SK-N-SH (cell line): ENCODE measurements at regions not wholly inside any gene's neighbourhood (a gene's known extent, or its start where the extent isn't known, plus 50 kb on each side); places are given as distances from the start of the nearest gene placed in this dataset.

Experiments used
- CTCF ChIA-PET: fragments of 300-600, 350-600 bp; formaldehyde crosslinking; extraction: SDS; loops from one replicate; lab custom pipeline; 2021; lab: Yijun Ruan, JAX
- POLR2A ChIA-PET: fragments of 350-600 bp; sonication (Branson Sonifier 250); formaldehyde crosslinking; extraction: SDS; loops from one replicate; lab custom pipeline; 2020; ENCODE audit warnings: antibody characterized with exemption, inconsistent platforms; lab: Yijun Ruan, JAX
- DNase-seq: peaks from one replicate; pipeline ENCODE4 v3.0.0; 2012
- H2AFZ ChIP-seq: fragments of 200-600 bp; sonication (generic); 2 replicates; pipeline ENCODE4 v1.8.1; 2016; ENCODE audit warnings: antibody characterized with exemption, mild to moderate bottlenecking, low read depth
- H3F3A ChIP-seq: fragments of 200-600 bp; sonication (generic); replicated peaks from 2 replicates; pipeline ENCODE3; 2016; ENCODE audit warnings: antibody characterized with exemption, mild to moderate bottlenecking; ENCODE audit not compliant: insufficient read depth
- H3K27ac ChIP-seq, 2 experiments: fragments of 200-500 bp in 1 of 2; fragments of 200-600 bp in 1 of 2; sonication (Bioruptor generic) in 1 of 2; sonication (generic), shearing (Covaris generic) in 1 of 2; 2 replicates each; pipeline versions ENCODE4 v1.5.1 to v1.6.1; 2014 to 2016; ENCODE audit warnings: low read depth in 2 of 2, inconsistent platforms in 1 of 2, low read length in 1 of 2, mild to moderate bottlenecking in 1 of 2, mixed read lengths in 1 of 2
- H3K27me3 ChIP-seq: fragments of 200-600 bp; sonication (generic), shearing (Covaris generic); 2 replicates; pipeline ENCODE4 v1.6.1; 2016; ENCODE audit warnings: mixed run types; ENCODE audit not compliant: insufficient read depth
- H3K36me3 ChIP-seq, 2 experiments: fragments of 200-500 bp in 1 of 2; fragments of 200-600 bp in 1 of 2; sonication (Bioruptor generic) in 1 of 2; sonication (generic) in 1 of 2; replicated peaks in 1 of 2; 2 replicates each; pipeline versions ENCODE3 to v1.5.1; 2014 to 2016; ENCODE audit warnings: low read length in 1 of 2, mild to moderate bottlenecking in 1 of 2; ENCODE audit not compliant: insufficient read depth in 2 of 2, control insufficient read depth in 1 of 2
- H3K4me1 ChIP-seq, 2 experiments: fragments of 200-500 bp in 1 of 2; fragments of 200-600 bp in 1 of 2; sonication (Bioruptor generic) in 1 of 2; sonication (generic), shearing (Covaris generic) in 1 of 2; 2 replicates each; pipeline versions ENCODE4 v1.5.1 to v1.6.1; 2014 to 2016; ENCODE audit warnings: low read depth in 1 of 2, low read length in 1 of 2, mixed run types in 1 of 2; ENCODE audit not compliant: insufficient read depth in 2 of 2, control insufficient read depth in 1 of 2
- H3K4me2 ChIP-seq: fragments of 200-600 bp; sonication (generic), shearing (Covaris generic); 2 replicates; pipeline ENCODE4 v1.6.1; 2017; ENCODE audit warnings: mixed run types
- H3K4me3 ChIP-seq, 2 experiments: fragments of 200-500 bp in 1 of 2; fragments of 200-600 bp in 1 of 2; sonication (Bioruptor generic) in 1 of 2; sonication (generic), shearing (Covaris generic) in 1 of 2; 2 replicates each; pipeline versions ENCODE4 v1.5.1 to v1.8.1; 2014 to 2016; ENCODE audit warnings: low read depth in 2 of 2, inconsistent platforms in 1 of 2, low read length in 1 of 2, mild to moderate bottlenecking in 1 of 2, mixed read lengths in 1 of 2, moderate library complexity in 1 of 2
- H3K79me2 ChIP-seq: fragments of 200-600 bp; sonication (generic); 2 replicates; pipeline ENCODE4 v1.8.1; 2017; ENCODE audit warnings: mild to moderate bottlenecking; ENCODE audit not compliant: insufficient read depth
- H3K9ac ChIP-seq: fragments of 200-600 bp; sonication (generic); 2 replicates; pipeline ENCODE4 v1.6.1; 2017; ENCODE audit warnings: mixed run types
- H3K9me2 ChIP-seq: fragments of 200-600 bp; sonication (generic); 2 replicates; pipeline ENCODE4 v1.6.1; 2017; ENCODE audit warnings: mixed run types
- H3K9me3 ChIP-seq: fragments of 200-600 bp; sonication (generic); 2 replicates; pipeline ENCODE4 v1.6.1; 2017; ENCODE audit warnings: mixed run types, mild to moderate bottlenecking, moderate library complexity
- H4K20me1 ChIP-seq: fragments of 200-600 bp; sonication (generic); 2 replicates; pipeline ENCODE4 v1.6.1; 2017; ENCODE audit warnings: mild to moderate bottlenecking, mixed run types; ENCODE audit not compliant: insufficient read depth
- CHD2 ChIP-seq: fragments of 150-350 bp; IDR thresholded peaks from 2 replicates; pipeline ENCODE4 v1.6.1; 2018; ENCODE audit warnings: low read length; ENCODE audit not compliant: partially characterized antibody
- EZH2phosphoT487 ChIP-seq: fragments of 200-600 bp; sonication (generic); IDR thresholded peaks from 2 replicates; pipeline ENCODE4 v1.6.1; 2017; ENCODE audit warnings: low read depth, mixed run types, mild to moderate bottlenecking, antibody characterized with exemption, moderate library complexity, borderline replicate concordance
- FOXM1 ChIP-seq: IDR thresholded peaks from 2 replicates; pipeline ENCODE4 v1.4.0; 2012; ENCODE audit warnings: low read depth, mild to moderate bottlenecking
- JUND ChIP-seq: IDR thresholded peaks from 2 replicates; pipeline ENCODE4 v1.4.0; 2012
- MXI1 ChIP-seq: IDR thresholded peaks from 2 replicates; pipeline ENCODE4 v1.6.1; 2012; ENCODE audit warnings: mild to moderate bottlenecking, low read depth, low read length, improper control_type of control experiment
- POLR2AphosphoS5 ChIP-seq: IDR thresholded peaks from 2 replicates; pipeline ENCODE4 v1.6.1; 2012; ENCODE audit warnings: low read depth, low read length
- RCOR1 ChIP-seq: fragments of 150-350 bp; IDR thresholded peaks from 2 replicates; pipeline ENCODE4 v1.6.1; 2017; ENCODE audit warnings: antibody characterized with exemption, low read length
- REST ChIP-seq: IDR thresholded peaks from 2 replicates; pipeline ENCODE4 v1.6.1; 2012; ENCODE audit warnings: mild to moderate bottlenecking, low read depth, low read length, moderate library complexity
- RFX5 ChIP-seq: IDR thresholded peaks from 2 replicates; pipeline ENCODE4 v1.6.1; 2012; ENCODE audit warnings: mild to moderate bottlenecking, improper control_type of control experiment, low read length
- RXRA ChIP-seq: IDR thresholded peaks from 2 replicates; pipeline ENCODE4 v1.4.0; 2012; ENCODE audit warnings: low read depth, mild to moderate bottlenecking, borderline replicate concordance
- SMC3 ChIP-seq: IDR thresholded peaks from 2 replicates; pipeline ENCODE4 v1.6.1; 2012; ENCODE audit warnings: low read depth, low read length, improper control_type of control experiment
- TCF12 ChIP-seq: IDR thresholded peaks from 2 replicates; pipeline ENCODE4 v1.4.0; 2012
- YY1 ChIP-seq: IDR thresholded peaks from 2 replicates; pipeline ENCODE4 v1.4.0; 2012; ENCODE audit warnings: low read depth, mild to moderate bottlenecking
- WGBS: methylation state at CpG from one replicate; pipeline ENCODE4 v1.1.6; 2017; ENCODE audit warnings: low lambda C conversion rate; 5-methylcytosine and 5-hydroxymethylcytosine counted together
- TF ChIP-seq, protein P1 (sequence below): IDR thresholded peaks from 2 replicates; pipeline ENCODE4 v1.4.0; 2012; ENCODE audit warnings: low read depth
- TF ChIP-seq, protein P2 (sequence below): fragments of 150-350 bp; IDR thresholded peaks from 2 replicates; pipeline ENCODE4 v1.6.1; 2017; ENCODE audit warnings: antibody characterized with exemption, low read length, low read depth, borderline replicate concordance
- TF ChIP-seq, protein P3 (sequence below): fragments of 150-350 bp; IDR thresholded peaks from 2 replicates; pipeline ENCODE4 v1.6.1; 2016; ENCODE audit warnings: mild to moderate bottlenecking, low read depth, low read length
- TF ChIP-seq, protein P4 (sequence below): IDR thresholded peaks from 2 replicates; pipeline ENCODE4; 2012

- CTCF ChIA-PET = interaction anchor here (1.2 kb wide), 1 partner anchor 13 kb away, joined by 3 read pairs; no protein-coding TSS in a partner anchor
- Histone ChIP-seq H2AFZ (no peak overlapping the region), H3K27me3 (no peaks in the 10 kb centered on the region), H3K9ac (no peak overlapping the region), H3K4me1 (no peaks in the 10 kb centered on the region), H3K4me2 (no peak overlapping the region), H3F3A (no peaks in the 10 kb centered on the region), H3K36me3 (no peaks in the 10 kb centered on the region), H3K9me3 (0 out of 2 replicates have a peak, but pooled peaks cover 4% of the 10 kb centered on the region), H3K79me2 (no peaks in the 10 kb centered on the region), H3K27ac (no peak overlapping the region), H3K9me2 (no peaks in the 10 kb centered on the region), H3K4me3 (no peak overlapping the region), H4K20me1 (no peaks in the 10 kb centered on the region)
- POLR2A ChIA-PET = no interaction called here
- no peak for DNase-seq
- TF ChIP-seq RFX5 (no peak), RXRA (no peak), YY1 (no peak), FOXM1 (no peak), JUND (no peak), POLR2AphosphoS5 (no peak), CHD2 (no peak), MXI1 (no peak), TCF12 (no peak), EZH2phosphoT487 (no peak), SMC3 (no peak), REST (no peak), RCOR1 (no peak)
- TF ChIP-seq, protein P1, sequence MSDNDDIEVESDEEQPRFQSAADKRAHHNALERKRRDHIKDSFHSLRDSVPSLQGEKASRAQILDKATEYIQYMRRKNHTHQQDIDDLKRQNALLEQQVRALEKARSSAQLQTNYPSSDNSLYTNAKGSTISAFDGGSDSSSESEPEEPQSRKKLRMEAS = no peak
- TF ChIP-seq, protein P2, sequence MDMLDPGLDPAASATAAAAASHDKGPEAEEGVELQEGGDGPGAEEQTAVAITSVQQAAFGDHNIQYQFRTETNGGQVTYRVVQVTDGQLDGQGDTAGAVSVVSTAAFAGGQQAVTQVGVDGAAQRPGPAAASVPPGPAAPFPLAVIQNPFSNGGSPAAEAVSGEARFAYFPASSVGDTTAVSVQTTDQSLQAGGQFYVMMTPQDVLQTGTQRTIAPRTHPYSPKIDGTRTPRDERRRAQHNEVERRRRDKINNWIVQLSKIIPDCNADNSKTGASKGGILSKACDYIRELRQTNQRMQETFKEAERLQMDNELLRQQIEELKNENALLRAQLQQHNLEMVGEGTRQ = no peak
- TF ChIP-seq, protein P3, sequence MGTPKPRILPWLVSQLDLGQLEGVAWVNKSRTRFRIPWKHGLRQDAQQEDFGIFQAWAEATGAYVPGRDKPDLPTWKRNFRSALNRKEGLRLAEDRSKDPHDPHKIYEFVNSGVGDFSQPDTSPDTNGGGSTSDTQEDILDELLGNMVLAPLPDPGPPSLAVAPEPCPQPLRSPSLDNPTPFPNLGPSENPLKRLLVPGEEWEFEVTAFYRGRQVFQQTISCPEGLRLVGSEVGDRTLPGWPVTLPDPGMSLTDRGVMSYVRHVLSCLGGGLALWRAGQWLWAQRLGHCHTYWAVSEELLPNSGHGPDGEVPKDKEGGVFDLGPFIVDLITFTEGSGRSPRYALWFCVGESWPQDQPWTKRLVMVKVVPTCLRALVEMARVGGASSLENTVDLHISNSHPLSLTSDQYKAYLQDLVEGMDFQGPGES = no peak
- TF ChIP-seq, protein P4, sequence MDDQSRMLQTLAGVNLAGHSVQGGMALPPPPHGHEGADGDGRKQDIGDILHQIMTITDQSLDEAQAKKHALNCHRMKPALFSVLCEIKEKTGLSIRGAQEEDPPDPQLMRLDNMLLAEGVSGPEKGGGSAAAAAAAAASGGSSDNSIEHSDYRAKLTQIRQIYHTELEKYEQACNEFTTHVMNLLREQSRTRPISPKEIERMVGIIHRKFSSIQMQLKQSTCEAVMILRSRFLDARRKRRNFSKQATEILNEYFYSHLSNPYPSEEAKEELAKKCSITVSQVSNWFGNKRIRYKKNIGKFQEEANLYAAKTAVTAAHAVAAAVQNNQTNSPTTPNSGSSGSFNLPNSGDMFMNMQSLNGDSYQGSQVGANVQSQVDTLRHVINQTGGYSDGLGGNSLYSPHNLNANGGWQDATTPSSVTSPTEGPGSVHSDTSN = no peak
- 60% methylated on average over 2 of the region's 2 CpGs for WGBS
These were observed 1152.1 kb downstream of the FAT4 start for GRCh38 chr4:126466848-126467247.
